Muscle layer of duodenum (tissue), 2 donors: ENCODE measurements at regions not wholly inside any gene's neighbourhood (a gene's known extent, or its start where the extent isn't known, plus 50 kb on each side); places are given as distances from the start of the nearest gene placed in this dataset.
"Not testable (repeated sequence)": the region's sequence is repeated elsewhere in the genome, so short reads cannot be mapped to it uniquely, and the experiment has no call there.

Experiments
- H3K27ac ChIP-seq: one replicate; pipeline ENCODE4 v1.7.0; 2013; ENCODE audit warnings: mild to moderate bottlenecking, low read length
- H3K27me3 ChIP-seq: one replicate; pipeline ENCODE4 v1.7.0; 2013; ENCODE audit warnings: low read depth, mild to moderate bottlenecking, control low read depth, low read length
- H3K36me3 ChIP-seq, 2 donors: one replicate each; pipeline ENCODE4 v1.7.0; 2013; ENCODE audit warnings: low read length in 2 of 2, control low read depth in 1 of 2, mild to moderate bottlenecking in 1 of 2; ENCODE audit not compliant: insufficient read depth in 2 of 2, control insufficient read depth in 1 of 2
- H3K4me1 ChIP-seq, 2 donors: one replicate each; pipeline ENCODE4 v1.7.0; 2013; ENCODE audit warnings: low read length in 2 of 2, mild to moderate bottlenecking in 2 of 2, control low read depth in 1 of 2, moderate library complexity in 1 of 2; ENCODE audit not compliant: insufficient read depth in 2 of 2, control insufficient read depth in 1 of 2
- H3K4me3 ChIP-seq, 2 donors: one replicate each; pipeline ENCODE4 v1.7.0; 2013; ENCODE audit warnings: low read length in 2 of 2, low read depth in 1 of 2, mild to moderate bottlenecking in 1 of 2
- H3K9me3 ChIP-seq, 2 donors: one replicate each; pipeline ENCODE4 v1.7.0; 2013; ENCODE audit warnings: low read length in 2 of 2, control low read depth in 1 of 2, mild to moderate bottlenecking in 1 of 2; ENCODE audit not compliant: control insufficient read depth in 1 of 2
- donor health status: healthy.

DNA sequence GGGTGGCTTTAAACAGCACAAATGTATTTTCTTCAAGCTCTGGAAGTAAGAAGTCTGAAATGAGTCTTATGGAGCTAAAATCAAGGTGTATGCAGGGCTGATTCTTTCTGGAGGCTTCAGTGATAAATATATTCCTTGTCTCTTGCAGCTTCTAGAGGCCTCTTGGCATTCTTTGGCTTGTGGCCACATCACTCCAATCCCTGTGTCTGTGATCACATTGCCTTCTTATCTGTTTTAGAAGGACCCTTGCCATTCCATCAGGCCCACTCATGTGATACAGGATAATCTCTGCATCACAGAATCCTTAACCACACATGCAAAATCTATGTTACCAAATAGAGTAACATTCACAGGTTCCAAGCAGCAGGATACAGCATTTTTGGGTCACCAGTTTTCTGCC is 917.8 kb upstream of the C9orf72 start:
- Histone ChIP-seq H3K9me3 (peaks cover 0 to 4% of the 10 kb centered on the region in 2 donors), H3K36me3 (no peaks in the 10 kb centered on the region), H3K27ac (no peak overlapping the region), H3K4me3 (no peak overlapping the region), H3K27me3 (no peaks in the 10 kb centered on the region), H3K4me1 (no peaks in the 10 kb centered on the region)

DNA sequence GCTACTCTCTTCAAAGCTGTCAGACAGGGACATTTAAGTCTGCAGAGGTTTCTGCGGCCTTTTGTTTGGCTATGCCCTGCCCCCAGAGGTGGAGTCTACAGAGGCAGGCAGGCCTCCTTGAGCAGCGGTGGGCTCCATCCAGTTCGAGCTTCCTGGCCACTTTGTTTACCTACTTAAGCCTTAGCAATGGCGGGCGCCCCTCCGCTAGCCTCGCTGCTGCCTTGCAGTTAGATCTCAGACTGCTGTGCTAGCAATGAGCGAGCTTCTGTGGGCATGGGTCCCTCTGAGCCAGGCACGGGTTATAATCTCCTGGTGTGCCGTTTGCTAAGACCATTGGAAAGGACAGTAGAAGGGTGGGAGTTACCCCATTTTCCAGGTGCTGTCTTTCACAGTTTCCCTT is 924.9 kb upstream of the C9orf72 start:
- not testable (repeated sequence) for H3K27ac ChIP-seq, H3K27me3 ChIP-seq, H3K36me3 ChIP-seq, H3K9me3 ChIP-seq, H3K4me1 ChIP-seq, H3K4me3 ChIP-seq

DNA sequence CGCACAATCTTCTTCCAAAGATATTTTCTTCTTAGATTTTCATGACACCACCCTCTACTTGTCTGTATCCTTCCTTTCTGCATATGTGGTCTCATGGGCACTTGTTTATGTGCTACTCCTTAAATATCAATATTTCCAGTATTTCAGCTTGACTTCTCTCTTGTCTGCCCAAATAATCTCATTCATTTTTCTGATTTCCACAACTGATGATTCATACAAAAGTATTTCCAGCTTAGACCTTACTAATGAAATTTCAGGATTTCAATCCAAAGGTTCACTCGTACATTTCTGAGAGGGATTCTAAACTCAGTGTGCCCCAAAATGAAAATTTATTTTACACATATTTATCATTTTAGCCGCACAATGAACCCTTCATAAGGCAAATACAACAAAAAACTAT is 928.9 kb upstream of the C9orf72 start:
- no peaks in the 10 kb centered on the region for H3K36me3 ChIP-seq
- no peaks in the 10 kb centered on the region for H3K4me1 ChIP-seq
- no peak overlapping the region for H3K27ac ChIP-seq
- no peaks in the 10 kb centered on the region for H3K27me3 ChIP-seq
- H3K9me3 ChIP-seq: peaks cover 0 to 3% of the 10 kb centered on the region in 2 donors
- H3K4me3 ChIP-seq: no peak overlapping the region

DNA sequence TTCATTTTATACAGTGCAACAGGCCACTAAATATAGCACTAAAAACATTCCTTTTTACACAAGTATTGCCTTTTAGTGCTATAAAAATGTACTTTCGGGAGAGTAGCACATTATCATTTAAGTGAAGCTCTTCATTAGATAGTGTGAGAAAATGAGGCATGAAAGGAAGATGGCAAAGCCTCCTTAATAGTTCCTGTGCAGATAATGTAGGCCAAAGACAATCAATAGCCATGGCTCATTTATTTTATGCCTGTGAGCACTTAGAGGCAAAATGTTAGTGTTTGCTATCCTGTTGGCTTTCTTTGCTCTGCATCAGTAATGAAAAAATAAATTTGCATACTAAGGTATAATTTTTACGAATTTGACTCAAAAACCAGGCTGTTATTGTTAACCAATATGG is 929.5 kb upstream of the C9orf72 start:
- H3K36me3 ChIP-seq: no peaks in the 10 kb centered on the region
- H3K4me1 ChIP-seq: no peaks in the 10 kb centered on the region
- H3K4me3 ChIP-seq: no peak overlapping the region

GRCh38 chr9:28503573-28503972 is 930.3 kb upstream of the C9orf72 start:
- H3K4me1 ChIP-seq: no peaks in the 10 kb centered on the region
- no peak overlapping the region for H3K27ac ChIP-seq
- no peaks in the 10 kb centered on the region for H3K36me3 ChIP-seq
- H3K4me3 ChIP-seq: no peak overlapping the region
- no peaks in the 10 kb centered on the region for H3K9me3 ChIP-seq
- no peaks in the 10 kb centered on the region for H3K27me3 ChIP-seq

More for the DNA sequence above, 929.5 kb upstream of the C9orf72 start:
- Histone ChIP-seq H3K27ac (no peak overlapping the region), H3K9me3 (peaks cover 0 to 3% of the 10 kb centered on the region in 2 donors), H3K27me3 (no peaks in the 10 kb centered on the region)

GRCh38 chr9:28518439-28518838 is 945.2 kb upstream of the C9orf72 start:
- no peaks in the 10 kb centered on the region for H3K27me3 ChIP-seq
- H3K4me1 ChIP-seq: no peaks in the 10 kb centered on the region
- no peaks in the 10 kb centered on the region for H3K9me3 ChIP-seq
- H3K4me3 ChIP-seq: no peak overlapping the region
- no peaks in the 10 kb centered on the region for H3K36me3 ChIP-seq
- H3K27ac ChIP-seq: no peak overlapping the region

DNA sequence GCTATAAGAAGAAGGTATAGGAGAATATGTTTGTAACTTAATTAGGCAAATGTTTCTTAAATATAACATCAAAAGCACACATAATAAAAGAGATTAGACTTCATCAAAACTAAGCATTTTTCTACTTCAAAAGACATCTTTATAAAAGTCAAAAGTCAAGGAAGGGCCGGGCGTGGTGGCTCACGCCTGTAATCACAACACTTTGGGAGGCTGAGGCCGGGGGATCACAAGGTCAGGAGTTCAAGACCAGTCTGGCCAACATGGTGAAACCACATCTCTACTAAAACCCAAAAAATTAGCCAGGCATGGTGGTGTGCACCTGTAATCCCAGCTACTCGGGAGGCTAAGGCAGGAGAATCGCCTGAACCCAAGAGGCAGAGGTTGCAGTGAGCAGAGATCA is 951.0 kb upstream of the C9orf72 start:
- H3K36me3 ChIP-seq, H3K4me3 ChIP-seq, H3K9me3 ChIP-seq: not testable (repeated sequence)

DNA sequence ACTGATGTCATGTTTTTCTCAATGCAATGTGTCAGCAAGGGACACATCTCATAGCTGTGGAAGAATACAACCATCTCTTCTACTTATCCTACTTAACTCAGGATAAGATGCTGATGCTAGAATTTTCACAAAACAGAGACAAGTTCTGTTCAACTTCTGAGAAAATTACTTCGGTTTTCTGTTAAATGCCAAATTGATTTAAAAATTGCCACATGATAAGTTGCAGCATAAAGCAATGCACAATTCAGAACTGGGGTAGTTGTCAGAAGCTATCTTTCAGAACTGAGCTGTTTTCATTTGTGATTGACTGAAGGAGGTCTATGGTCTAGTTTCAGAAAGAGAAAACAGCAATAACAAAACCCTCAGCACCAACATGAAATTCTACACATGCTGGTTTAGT is 954.8 kb upstream of the C9orf72 start:
- Histone ChIP-seq H3K4me1 (no peaks in the 10 kb centered on the region), H3K36me3 (no peaks in the 10 kb centered on the region), H3K27me3 (no peaks in the 10 kb centered on the region), H3K27ac (no peak overlapping the region), H3K4me3 (no peak overlapping the region), H3K9me3 (no peaks in the 10 kb centered on the region)

More for the DNA sequence above, 951.0 kb upstream of the C9orf72 start:
- H3K4me1 ChIP-seq, H3K27ac ChIP-seq, H3K27me3 ChIP-seq: not testable (repeated sequence)

GRCh38 chr9:28538132-28538531 is 964.9 kb upstream of the C9orf72 start:
- no peaks in the 10 kb centered on the region for H3K9me3 ChIP-seq
- no peak overlapping the region for H3K4me3 ChIP-seq
- H3K36me3 ChIP-seq: no peaks in the 10 kb centered on the region
- no peaks in the 10 kb centered on the region for H3K4me1 ChIP-seq
- H3K27ac ChIP-seq: no peak overlapping the region
- no peaks in the 10 kb centered on the region for H3K27me3 ChIP-seq

- Histone ChIP-seq H3K27ac (no peak overlapping the region), H3K4me3 (no peak overlapping the region), H3K36me3 (no peaks in the 10 kb centered on the region), H3K27me3 (no peaks in the 10 kb centered on the region), H3K9me3 (no peaks in the 10 kb centered on the region), H3K4me1 (no peaks in the 10 kb centered on the region)
These were observed 966.3 kb upstream of the C9orf72 start for GRCh38 chr9:28539434-28540070.

DNA sequence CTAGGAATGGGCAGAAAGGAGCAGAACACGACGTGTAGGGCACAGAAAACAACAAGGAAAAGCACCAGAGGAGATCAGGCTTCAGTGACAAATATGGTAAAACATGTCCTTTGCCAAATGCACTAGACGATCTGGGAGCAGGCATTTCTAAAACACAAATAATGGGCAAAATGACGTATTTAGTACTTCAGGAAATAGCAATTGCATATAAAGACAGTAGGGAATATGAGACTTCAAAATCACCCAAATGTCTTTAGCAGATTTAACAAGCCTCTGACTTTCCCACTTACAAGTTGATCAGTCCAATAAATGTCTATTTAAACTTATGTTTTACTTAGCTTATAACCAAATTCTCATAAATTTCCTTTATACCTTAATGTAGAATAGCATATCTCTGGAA is 969.6 kb upstream of the C9orf72 start:
- H3K9me3 ChIP-seq: no peaks in the 10 kb centered on the region
- H3K4me1 ChIP-seq: no peaks in the 10 kb centered on the region
- H3K36me3 ChIP-seq: no peaks in the 10 kb centered on the region
- H3K27me3 ChIP-seq: no peaks in the 10 kb centered on the region
- no peak overlapping the region for H3K4me3 ChIP-seq
- no peak overlapping the region for H3K27ac ChIP-seq

- Histone ChIP-seq H3K27me3 (no peaks in the 10 kb centered on the region), H3K9me3 (peaks cover 0 to 4% of the 10 kb centered on the region in 2 donors), H3K4me1 (no peaks in the 10 kb centered on the region), H3K4me3 (no peak overlapping the region), H3K27ac (no peak overlapping the region), H3K36me3 (no peaks in the 10 kb centered on the region)
These were observed 974.2 kb upstream of the C9orf72 start for GRCh38 chr9:28547527-28547926.
